Femur (tissue), 1 donor: ENCODE measurements at regions not wholly inside any gene's neighbourhood (a gene's known extent, or its start where the extent isn't known, plus 50 kb on each side); places are given as distances from the start of the nearest gene placed in this dataset.
A peak's percentile ranks its signal among the peaks of the same experiment; 100 is the strongest.
"Not testable (repeated sequence)": the region's sequence is repeated elsewhere in the genome, so short reads cannot be mapped to it uniquely, and the experiment has no call there.

ENCODE experiments used
- DNase-seq: peaks from one replicate; pipeline ENCODE4 v3.0.0-alpha.2; 2017

GRCh38 chr1:166307261-166308188 lies 140.7 kb upstream of the FAM78B start:
- no peak for DNase-seq

GRCh38 chr1:166316306-166316705 lies 149.5 kb upstream of the FAM78B start:
- not testable (repeated sequence) for DNase-seq

GRCh38 chr1:166322470-166322869 lies 155.7 kb upstream of the FAM78B start:
- no peak for DNase-seq

- DNase-seq = no peak
These were observed 161.1 kb upstream of the FAM78B start for GRCh38 chr1:166327886-166328285.

GRCh38 chr1:166328956-166329355 lies 162.2 kb upstream of the FAM78B start:
- DNase-seq = no peak

GRCh38 chr1:166330096-166330495 lies 163.3 kb upstream of the FAM78B start:
- DNase-seq = no peak

- no peak for DNase-seq
These were observed 171.3 kb upstream of the FAM78B start for GRCh38 chr1:166338105-166338504.

- DNase-seq = no peak
These were observed 173.9 kb upstream of the FAM78B start for GRCh38 chr1:166340709-166341108.

- DNase-seq = no peak
These were observed 176.5 kb upstream of the FAM78B start for GRCh38 chr1:166343276-166343675.

GRCh38 chr1:166350490-166350889 lies 183.7 kb upstream of the FAM78B start:
- DNase-seq = no peak

GRCh38 chr1:166351676-166352075 lies 184.9 kb upstream of the FAM78B start:
- DNase-seq = no peak

- DNase-seq = no peak
These were observed 186.4 kb upstream of the FAM78B start for GRCh38 chr1:166353213-166353612.

GRCh38 chr1:166354406-166354805 lies 187.6 kb upstream of the FAM78B start:
- no peak for DNase-seq

GRCh38 chr1:166365081-166365480 lies 198.3 kb upstream of the FAM78B start:
- no peak for DNase-seq

GRCh38 chr1:166368030-166368429 lies 201.2 kb upstream of the FAM78B start:
- DNase-seq = no peak

GRCh38 chr1:166377896-166378295 lies 211.1 kb upstream of the FAM78B start:
- DNase-seq = no peak

- no peak for DNase-seq
These were observed 212.0 kb upstream of the FAM78B start for GRCh38 chr1:166378805-166379204.

GRCh38 chr1:166379447-166379846 lies 212.6 kb upstream of the FAM78B start:
- peak; percentile 21 for DNase-seq

- no peak for DNase-seq
These were observed 216.3 kb upstream of the FAM78B start for GRCh38 chr1:166383137-166383536.

- DNase-seq = no peak
These were observed 217.0 kb upstream of the FAM78B start for GRCh38 chr1:166383635-166384346.

- no peak for DNase-seq
These were observed 218.1 kb upstream of the FAM78B start for GRCh38 chr1:166384948-166385347.

- DNase-seq = no peak
These were observed 223.7 kb upstream of the FAM78B start for GRCh38 chr1:166390366-166391033.

- no peak for DNase-seq
These were observed 224.7 kb upstream of the FAM78B start for GRCh38 chr1:166391279-166392066.
